ENCODE measurements at regions not wholly inside any gene's neighbourhood (a gene's known extent, or its start where the extent isn't known, plus 50 kb on each side); places are given as distances from the start of the nearest gene placed in this dataset.

DNA sequence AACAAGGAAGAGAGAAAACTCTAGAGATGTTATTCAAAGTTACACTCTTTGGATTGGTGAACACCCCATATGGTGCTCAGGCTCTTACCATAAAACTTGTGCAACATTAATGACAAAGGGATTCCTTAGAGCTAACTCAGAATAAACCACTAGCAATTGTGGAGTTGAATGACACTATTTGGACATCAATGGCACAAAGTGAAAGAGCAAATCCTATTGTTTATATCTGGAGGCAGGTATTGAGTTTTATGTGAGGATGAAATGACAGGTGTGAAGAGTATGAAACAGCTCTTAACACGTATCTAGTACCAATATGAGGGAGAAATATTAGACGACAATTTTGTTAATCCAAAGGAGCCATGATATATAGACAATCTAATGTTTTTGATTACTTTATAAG is 584.9 kb upstream of the PBX1 start:
- H3K27me3 Mint-ChIP-seq (ENCODE audit: insufficient read depth, unreplicated experiment), result peaks cover 4% of the 10 kb centered on the region
- intact Hi-C loops (cut with micrococcal nuclease; ENCODE audit: unreplicated experiment), result no loop called here
- Histone ChIP-seq H3K27me3 (replicated peaks; ENCODE audit: control insufficient read depth, insufficient read depth, low read length) (no peaks in the 10 kb centered on the region), H3K36me3 (ENCODE audit: control insufficient read depth, insufficient read depth, low read length) (no peaks in the 10 kb centered on the region), H3K4me3 (ENCODE audit: low read depth, low read length) (no peak overlapping the region), H3K4me1 (no peaks in the 10 kb centered on the region), H3K9me3 (no peaks in the 10 kb centered on the region)
- no peak overlapping the region for H3K4me3 Mint-ChIP-seq (ENCODE audit: unreplicated experiment)
- TF ChIP-seq, protein P1, sequence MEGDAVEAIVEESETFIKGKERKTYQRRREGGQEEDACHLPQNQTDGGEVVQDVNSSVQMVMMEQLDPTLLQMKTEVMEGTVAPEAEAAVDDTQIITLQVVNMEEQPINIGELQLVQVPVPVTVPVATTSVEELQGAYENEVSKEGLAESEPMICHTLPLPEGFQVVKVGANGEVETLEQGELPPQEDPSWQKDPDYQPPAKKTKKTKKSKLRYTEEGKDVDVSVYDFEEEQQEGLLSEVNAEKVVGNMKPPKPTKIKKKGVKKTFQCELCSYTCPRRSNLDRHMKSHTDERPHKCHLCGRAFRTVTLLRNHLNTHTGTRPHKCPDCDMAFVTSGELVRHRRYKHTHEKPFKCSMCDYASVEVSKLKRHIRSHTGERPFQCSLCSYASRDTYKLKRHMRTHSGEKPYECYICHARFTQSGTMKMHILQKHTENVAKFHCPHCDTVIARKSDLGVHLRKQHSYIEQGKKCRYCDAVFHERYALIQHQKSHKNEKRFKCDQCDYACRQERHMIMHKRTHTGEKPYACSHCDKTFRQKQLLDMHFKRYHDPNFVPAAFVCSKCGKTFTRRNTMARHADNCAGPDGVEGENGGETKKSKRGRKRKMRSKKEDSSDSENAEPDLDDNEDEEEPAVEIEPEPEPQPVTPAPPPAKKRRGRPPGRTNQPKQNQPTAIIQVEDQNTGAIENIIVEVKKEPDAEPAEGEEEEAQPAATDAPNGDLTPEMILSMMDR (IDR thresholded peaks at IDR 0.05; ENCODE audit: insufficient read depth in 1 of 2, low read depth in 1 of 2, low read length in 1 of 2, severe bottlenecking in 1 of 2, unreplicated experiment in 1 of 2), result no peak
- no peaks in the 10 kb centered on the region for H3K9me3 Mint-ChIP-seq (ENCODE audit: unreplicated experiment)
- CTCF ChIA-PET, result no interaction called here
- POLR2A ChIA-PET, result no interaction called here
- BruUV-seq (replicated peaks), result no TSS peak
- H3K4me1 Mint-ChIP-seq (ENCODE audit: low read depth, unreplicated experiment), result no peaks in the 10 kb centered on the region
- no peak for DNase-seq
- no peaks in the 10 kb centered on the region for H3K36me3 Mint-ChIP-seq (ENCODE audit: insufficient read depth, unreplicated experiment)
- H3K27ac Mint-ChIP-seq (ENCODE audit: unreplicated experiment), result no peak overlapping the region

DNA sequence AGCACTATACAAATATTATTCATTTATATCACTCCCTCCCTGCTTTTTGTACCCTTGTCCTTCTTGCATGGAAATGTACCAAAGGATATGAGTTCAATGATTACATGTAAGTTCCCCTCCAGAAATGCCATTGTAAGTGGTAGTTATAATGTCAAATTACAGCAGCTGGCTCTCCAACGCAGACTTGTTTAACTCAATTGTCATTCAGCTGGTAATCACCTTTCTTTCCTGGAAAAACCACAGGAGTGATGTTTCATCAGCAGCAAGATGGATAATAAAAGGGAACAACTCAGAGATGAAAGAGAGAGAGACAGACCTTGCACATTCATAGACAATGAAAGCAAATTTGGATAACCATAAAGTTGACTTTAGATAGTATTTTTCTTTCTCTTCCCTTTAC is 578.6 kb upstream of the PBX1 start:
- Mint-ChIP-seq H3K27me3 (ENCODE audit: insufficient read depth, unreplicated experiment) (peaks cover 7% of the 10 kb centered on the region), H3K9me3 (ENCODE audit: unreplicated experiment) (no peaks in the 10 kb centered on the region), H3K27ac (ENCODE audit: unreplicated experiment) (no peak overlapping the region), H3K4me1 (ENCODE audit: low read depth, unreplicated experiment) (no peaks in the 10 kb centered on the region), H3K4me3 (ENCODE audit: unreplicated experiment) (no peak overlapping the region), H3K36me3 (ENCODE audit: insufficient read depth, unreplicated experiment) (no peaks in the 10 kb centered on the region)
- intact Hi-C loops (cut with micrococcal nuclease; ENCODE audit: unreplicated experiment), result no loop called here
- POLR2A ChIA-PET, result no interaction called here
- Histone ChIP-seq H3K4me3 (ENCODE audit: low read depth, low read length) (no peak overlapping the region), H3K4me1 (no peaks in the 10 kb centered on the region), H3K9me3 (no peaks in the 10 kb centered on the region), H3K27me3 (replicated peaks; ENCODE audit: control insufficient read depth, insufficient read depth, low read length) (no peaks in the 10 kb centered on the region), H3K36me3 (ENCODE audit: control insufficient read depth, insufficient read depth, low read length) (no peaks in the 10 kb centered on the region)
- CTCF ChIA-PET, result no interaction called here
- BruUV-seq (replicated peaks), result no TSS peak
- DNase-seq, result no peak
- TF ChIP-seq, protein P1 (IDR thresholded peaks at IDR 0.05; ENCODE audit: insufficient read depth in 1 of 2, low read depth in 1 of 2, low read length in 1 of 2, severe bottlenecking in 1 of 2, unreplicated experiment in 1 of 2), result no peak

DNA sequence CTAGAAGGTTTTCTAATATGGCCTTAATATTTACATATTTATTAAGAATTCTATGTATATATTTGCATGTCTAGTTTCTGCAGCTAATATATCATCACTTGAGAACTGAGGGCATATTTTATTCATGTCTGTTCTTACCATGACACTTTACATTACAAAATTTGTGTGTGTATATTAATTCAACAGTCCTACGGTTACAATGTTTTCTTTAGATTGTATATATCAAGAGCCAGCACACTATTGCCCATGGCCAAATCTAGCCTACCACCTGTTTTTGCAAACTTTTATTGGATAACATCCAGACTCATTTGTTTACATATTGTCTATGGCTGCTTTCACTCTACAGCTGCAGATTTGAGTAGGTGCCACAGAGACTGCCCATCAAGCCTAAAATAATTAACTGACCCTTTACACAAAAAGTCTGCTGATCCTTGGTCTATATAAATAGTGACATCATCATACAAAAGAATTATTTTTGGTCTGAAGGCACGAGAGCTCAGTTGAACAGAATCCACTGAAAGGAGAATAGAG is 577.4 kb upstream of the PBX1 start:
- Histone ChIP-seq H3K4me3 (ENCODE audit: low read depth, low read length) (no peak overlapping the region), H3K9me3 (no peaks in the 10 kb centered on the region), H3K36me3 (ENCODE audit: control insufficient read depth, insufficient read depth, low read length) (no peaks in the 10 kb centered on the region), H3K27me3 (replicated peaks; ENCODE audit: control insufficient read depth, insufficient read depth, low read length) (no peaks in the 10 kb centered on the region), H3K4me1 (no peaks in the 10 kb centered on the region)
- intact Hi-C loops (cut with micrococcal nuclease; ENCODE audit: unreplicated experiment), result no loop called here
- POLR2A ChIA-PET, result no interaction called here
- Mint-ChIP-seq H3K36me3 (ENCODE audit: insufficient read depth, unreplicated experiment) (no peaks in the 10 kb centered on the region), H3K27me3 (ENCODE audit: insufficient read depth, unreplicated experiment) (peaks cover 3% of the 10 kb centered on the region), H3K27ac (ENCODE audit: unreplicated experiment) (no peak overlapping the region), H3K4me3 (ENCODE audit: unreplicated experiment) (no peak overlapping the region), H3K9me3 (ENCODE audit: unreplicated experiment) (no peaks in the 10 kb centered on the region), H3K4me1 (ENCODE audit: low read depth, unreplicated experiment) (no peaks in the 10 kb centered on the region)
- BruUV-seq (replicated peaks), result no TSS peak
- CTCF ChIA-PET, result no interaction called here
- TF ChIP-seq, protein P1 (IDR thresholded peaks at IDR 0.05; ENCODE audit: insufficient read depth in 1 of 2, low read depth in 1 of 2, low read length in 1 of 2, severe bottlenecking in 1 of 2, unreplicated experiment in 1 of 2), result no peak
- no peak for DNase-seq
